GM18508 (cell line): ENCODE measurements at regions not wholly inside any gene's neighbourhood (a gene's known extent, or its start where the extent isn't known, plus 50 kb on each side); places are given as distances from the start of the nearest gene placed in this dataset.
"Not testable (repeated sequence)": the region's sequence is repeated elsewhere in the genome, so short reads cannot be mapped to it uniquely, and the experiment has no call there.

ENCODE experiments used
- ATAC-seq: cut with Tn5 transposase; IDR thresholded peaks from one replicate; pipeline ENCODE4 v1.9.1; 2021; ENCODE audit warnings: moderate number of reproducible peaks; ENCODE audit not compliant: insufficient read depth, unreplicated experiment

GRCh38 chr1:61028136-61028535 lies 54.2 kb upstream of the NFIA start:
- no peak for ATAC-seq

- not testable (repeated sequence) for ATAC-seq
Measured at GRCh38 chr1:61018068-61018467, 64.3 kb upstream of the NFIA start.

- ATAC-seq = no peak
Measured at GRCh38 chr1:61017651-61018050, 64.7 kb upstream of the NFIA start.

GRCh38 chr1:61013946-61014667 lies 68.3 kb upstream of the NFIA start:
- no peak for ATAC-seq

GRCh38 chr1:61013189-61013945 lies 69.0 kb upstream of the NFIA start:
- ATAC-seq = no peak

GRCh38 chr1:61012341-61012761 lies 70.0 kb upstream of the NFIA start:
- ATAC-seq = no peak

GRCh38 chr1:61011561-61012263 lies 70.6 kb upstream of the NFIA start:
- ATAC-seq = no peak

- ATAC-seq = no peak
Measured at GRCh38 chr1:61007534-61008364, 74.6 kb upstream of the NFIA start.

- no peak for ATAC-seq
Measured at GRCh38 chr1:61005614-61006580, 76.5 kb upstream of the NFIA start.

- no peak for ATAC-seq
Measured at GRCh38 chr1:61004262-61005003, 77.9 kb upstream of the NFIA start.

- ATAC-seq = no peak
Measured at GRCh38 chr1:61000327-61000726, 82.0 kb upstream of the NFIA start.

- ATAC-seq = no peak
Measured at GRCh38 chr1:60998786-60999185, 83.6 kb upstream of the NFIA start.

GRCh38 chr1:60994828-60995492 lies 87.4 kb upstream of the NFIA start:
- ATAC-seq = no peak

- no peak for ATAC-seq
Measured at GRCh38 chr1:60994369-60994768, 88.0 kb upstream of the NFIA start.

- ATAC-seq = no peak
Measured at GRCh38 chr1:60992165-60992564, 90.2 kb upstream of the NFIA start.

GRCh38 chr1:60990714-60991090 lies 91.7 kb upstream of the NFIA start:
- ATAC-seq = no peak

- no peak for ATAC-seq
Measured at GRCh38 chr1:60989749-60990713, 92.3 kb upstream of the NFIA start.
